ENCODE measurements at regions not wholly inside any gene's neighbourhood (a gene's known extent, or its start where the extent isn't known, plus 50 kb on each side); places are given as distances from the start of the nearest gene placed in this dataset.

- no peak overlapping the region for H3K4me3 ChIP-seq (ENCODE audit: low read length)
- 43% methylated on average over 1 of the region's 6 CpGs for WGBS (ENCODE audit: insufficient coverage, low lambda C conversion rate)
- H3K36me3 ChIP-seq (ENCODE audit: control insufficient read depth, insufficient read depth, low read length), result no peaks in the 10 kb centered on the region
- H3K27ac ChIP-seq (ENCODE audit: low read length), result no peak overlapping the region
- no peaks in the 10 kb centered on the region for H3K27me3 ChIP-seq (ENCODE audit: control insufficient read depth, insufficient read depth, low read length)
- no peaks in the 10 kb centered on the region for H3K4me1 ChIP-seq (ENCODE audit: control insufficient read depth, insufficient read depth, low read length)
- DNase-seq, result no peak
- H3K9me3 ChIP-seq (ENCODE audit: control insufficient read depth, low read depth, low read length), result no peaks in the 10 kb centered on the region
Measured at GRCh38 chr4:14452764-14453163, 549.5 kb upstream of the CPEB2 start.

GRCh38 chr4:14458463-14458862 is 543.8 kb upstream of the CPEB2 start:
- Histone ChIP-seq H3K4me3 (ENCODE audit: low read length) (no peak overlapping the region), H3K4me1 (ENCODE audit: control insufficient read depth, insufficient read depth, low read length) (no peaks in the 10 kb centered on the region), H3K36me3 (ENCODE audit: control insufficient read depth, insufficient read depth, low read length) (no peaks in the 10 kb centered on the region), H3K27ac (ENCODE audit: low read length) (no peak overlapping the region), H3K9me3 (ENCODE audit: control insufficient read depth, low read depth, low read length) (no peaks in the 10 kb centered on the region), H3K27me3 (ENCODE audit: control insufficient read depth, insufficient read depth, low read length) (no peaks in the 10 kb centered on the region)
- WGBS (ENCODE audit: insufficient coverage, low lambda C conversion rate), result 100% methylated on average over 1 of the region's 2 CpGs
- no peak for DNase-seq

DNA sequence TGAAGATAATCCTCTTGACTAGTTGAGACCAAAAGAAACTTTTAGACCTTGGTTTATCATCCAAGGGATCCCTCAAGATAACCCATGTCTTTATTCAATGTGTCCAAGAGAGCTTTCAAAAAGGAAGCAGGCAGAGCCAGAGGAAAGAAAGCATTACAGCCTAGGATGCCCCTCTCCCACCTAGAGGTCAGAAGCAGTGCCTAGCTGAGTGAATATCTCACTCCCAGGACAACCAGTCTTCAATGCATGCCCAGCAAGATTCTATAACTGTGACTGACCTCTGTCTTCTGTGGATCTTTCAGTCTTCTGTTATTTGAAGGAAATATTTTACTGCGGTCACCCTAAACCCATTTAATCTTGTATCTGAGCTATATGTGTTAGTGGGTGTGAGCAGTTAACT is 537.2 kb upstream of the CPEB2 start:
- WGBS (ENCODE audit: insufficient coverage, low lambda C conversion rate), result 100% methylated on average over 1 of the region's 1 CpG
- no peak for DNase-seq
- Histone ChIP-seq H3K36me3 (ENCODE audit: control insufficient read depth, insufficient read depth, low read length) (no peaks in the 10 kb centered on the region), H3K27me3 (ENCODE audit: control insufficient read depth, insufficient read depth, low read length) (no peaks in the 10 kb centered on the region), H3K27ac (ENCODE audit: low read length) (no peak overlapping the region), H3K9me3 (ENCODE audit: control insufficient read depth, low read depth, low read length) (no peaks in the 10 kb centered on the region), H3K4me3 (ENCODE audit: low read length) (no peak overlapping the region), H3K4me1 (ENCODE audit: control insufficient read depth, insufficient read depth, low read length) (no peaks in the 10 kb centered on the region)

DNA sequence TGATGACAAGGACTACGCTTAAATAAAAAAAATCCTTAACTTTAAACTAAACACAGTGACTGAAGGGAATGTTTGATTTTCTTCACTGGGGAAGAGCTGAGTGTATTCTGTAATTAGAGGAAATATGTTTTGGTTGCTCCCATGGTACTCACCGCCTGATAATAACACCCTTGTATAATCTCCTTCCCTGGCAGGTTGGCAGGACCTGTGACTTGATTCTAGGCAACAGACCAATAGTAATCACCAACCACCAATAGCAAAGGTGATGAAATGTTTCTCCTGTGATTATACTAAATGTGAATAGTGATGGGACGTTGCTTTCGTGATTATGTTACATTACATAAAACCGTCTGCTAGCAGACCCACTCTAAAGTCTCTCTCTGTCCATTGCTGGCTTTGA is 536.8 kb upstream of the CPEB2 start:
- Histone ChIP-seq H3K4me1 (ENCODE audit: control insufficient read depth, insufficient read depth, low read length) (no peaks in the 10 kb centered on the region), H3K9me3 (ENCODE audit: control insufficient read depth, low read depth, low read length) (no peaks in the 10 kb centered on the region), H3K27me3 (ENCODE audit: control insufficient read depth, insufficient read depth, low read length) (no peaks in the 10 kb centered on the region), H3K4me3 (ENCODE audit: low read length) (no peak overlapping the region), H3K36me3 (ENCODE audit: control insufficient read depth, insufficient read depth, low read length) (no peaks in the 10 kb centered on the region), H3K27ac (ENCODE audit: low read length) (no peak overlapping the region)
- DNase-seq, result no peak
- WGBS (ENCODE audit: insufficient coverage, low lambda C conversion rate), result no CpG with 5 or more reads among the region's 5 CpGs

DNA sequence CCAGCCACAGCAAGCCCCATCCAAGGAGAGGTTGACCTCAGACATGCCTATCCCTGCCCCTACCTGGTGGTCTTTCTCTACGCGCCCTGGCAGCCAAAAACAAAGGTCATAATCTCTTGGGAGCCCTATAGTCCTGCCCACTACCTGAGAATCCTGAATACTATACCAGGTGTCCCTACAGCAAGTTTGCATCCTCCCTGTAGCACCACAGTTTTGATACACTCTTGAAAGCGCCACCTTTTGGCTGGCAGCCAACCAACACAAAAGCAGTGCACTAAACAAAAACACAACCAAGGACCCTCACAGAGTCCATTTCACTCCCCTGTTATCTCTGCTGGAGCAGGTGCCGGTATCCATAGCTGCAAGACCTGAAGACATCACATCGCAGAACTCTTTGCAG is 523.8 kb upstream of the CPEB2 start:
- no peaks in the 10 kb centered on the region for H3K36me3 ChIP-seq (ENCODE audit: control insufficient read depth, insufficient read depth, low read length)
- WGBS (ENCODE audit: insufficient coverage, low lambda C conversion rate), result no CpG with 5 or more reads among the region's 5 CpGs

GRCh38 chr4:14496408-14496807 is 505.9 kb upstream of the CPEB2 start:
- WGBS (ENCODE audit: insufficient coverage, low lambda C conversion rate), result no CpG with 5 or more reads among the region's 1 CpG
- Histone ChIP-seq H3K9me3 (ENCODE audit: control insufficient read depth, low read depth, low read length) (no peaks in the 10 kb centered on the region), H3K4me3 (ENCODE audit: low read length) (no peak overlapping the region), H3K27ac (ENCODE audit: low read length) (no peak overlapping the region), H3K4me1 (ENCODE audit: control insufficient read depth, insufficient read depth, low read length) (no peaks in the 10 kb centered on the region), H3K27me3 (ENCODE audit: control insufficient read depth, insufficient read depth, low read length) (no peaks in the 10 kb centered on the region), H3K36me3 (ENCODE audit: control insufficient read depth, insufficient read depth, low read length) (no peaks in the 10 kb centered on the region)
- no peak for DNase-seq

More for the DNA sequence above, 523.8 kb upstream of the CPEB2 start:
- no peaks in the 10 kb centered on the region for H3K4me1 ChIP-seq (ENCODE audit: control insufficient read depth, insufficient read depth, low read length)
- no peaks in the 10 kb centered on the region for H3K9me3 ChIP-seq (ENCODE audit: control insufficient read depth, low read depth, low read length)
- no peaks in the 10 kb centered on the region for H3K27me3 ChIP-seq (ENCODE audit: control insufficient read depth, insufficient read depth, low read length)
- no peak for DNase-seq
- H3K27ac ChIP-seq (ENCODE audit: low read length), result no peak overlapping the region
- H3K4me3 ChIP-seq (ENCODE audit: low read length), result no peak overlapping the region

- no peak overlapping the region for H3K27ac ChIP-seq (ENCODE audit: low read length)
- H3K27me3 ChIP-seq (ENCODE audit: control insufficient read depth, insufficient read depth, low read length), result no peaks in the 10 kb centered on the region
- H3K9me3 ChIP-seq (ENCODE audit: control insufficient read depth, low read depth, low read length), result no peaks in the 10 kb centered on the region
- H3K36me3 ChIP-seq (ENCODE audit: control insufficient read depth, insufficient read depth, low read length), result no peaks in the 10 kb centered on the region
- no peaks in the 10 kb centered on the region for H3K4me1 ChIP-seq (ENCODE audit: control insufficient read depth, insufficient read depth, low read length)
- H3K4me3 ChIP-seq (ENCODE audit: low read length), result no peak overlapping the region
- no peak for DNase-seq
Measured at GRCh38 chr4:14496969-14497368, 505.3 kb upstream of the CPEB2 start.

DNA sequence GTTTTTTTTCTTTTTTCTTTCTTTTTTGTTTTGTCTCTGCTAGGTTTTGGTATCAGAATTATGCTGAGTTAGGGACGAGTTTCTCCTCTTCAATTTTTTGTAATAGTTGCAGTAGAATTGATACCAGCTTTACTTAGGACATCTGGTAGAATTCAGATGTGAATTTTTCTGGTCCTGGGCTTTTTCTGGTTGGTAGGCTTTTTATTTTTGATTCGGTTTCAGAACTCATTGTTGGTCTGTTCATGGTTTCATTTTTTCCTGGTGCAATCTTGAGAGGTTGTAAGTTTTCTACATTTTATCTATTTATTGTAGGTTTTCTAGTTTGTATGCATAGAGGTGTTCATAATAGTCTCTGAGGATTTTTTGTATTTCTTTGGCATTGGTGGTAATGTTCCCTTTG is 498.1 kb upstream of the CPEB2 start:
- 75% methylated on average over 2 of the region's 2 CpGs for WGBS (ENCODE audit: insufficient coverage, low lambda C conversion rate)
- no peak for DNase-seq
- no peaks in the 10 kb centered on the region for H3K27me3 ChIP-seq (ENCODE audit: control insufficient read depth, insufficient read depth, low read length)

GRCh38 chr4:14513471-14513870 is 488.8 kb upstream of the CPEB2 start:
- Histone ChIP-seq H3K27me3 (ENCODE audit: control insufficient read depth, insufficient read depth, low read length) (no peaks in the 10 kb centered on the region), H3K27ac (ENCODE audit: low read length) (no peak overlapping the region), H3K9me3 (ENCODE audit: control insufficient read depth, low read depth, low read length) (no peaks in the 10 kb centered on the region), H3K4me1 (ENCODE audit: control insufficient read depth, insufficient read depth, low read length) (no peaks in the 10 kb centered on the region), H3K36me3 (ENCODE audit: control insufficient read depth, insufficient read depth, low read length) (no peaks in the 10 kb centered on the region), H3K4me3 (ENCODE audit: low read length) (no peak overlapping the region)
- 100% methylated on average over 2 of the region's 4 CpGs for WGBS (ENCODE audit: insufficient coverage, low lambda C conversion rate)
- DNase-seq, result no peak

More for the DNA sequence above, 498.1 kb upstream of the CPEB2 start:
- Histone ChIP-seq H3K9me3 (ENCODE audit: control insufficient read depth, low read depth, low read length) (no peaks in the 10 kb centered on the region), H3K4me1 (ENCODE audit: control insufficient read depth, insufficient read depth, low read length) (no peaks in the 10 kb centered on the region), H3K4me3 (ENCODE audit: low read length) (no peak overlapping the region), H3K36me3 (ENCODE audit: control insufficient read depth, insufficient read depth, low read length) (no peaks in the 10 kb centered on the region), H3K27ac (ENCODE audit: low read length) (no peak overlapping the region)

DNA sequence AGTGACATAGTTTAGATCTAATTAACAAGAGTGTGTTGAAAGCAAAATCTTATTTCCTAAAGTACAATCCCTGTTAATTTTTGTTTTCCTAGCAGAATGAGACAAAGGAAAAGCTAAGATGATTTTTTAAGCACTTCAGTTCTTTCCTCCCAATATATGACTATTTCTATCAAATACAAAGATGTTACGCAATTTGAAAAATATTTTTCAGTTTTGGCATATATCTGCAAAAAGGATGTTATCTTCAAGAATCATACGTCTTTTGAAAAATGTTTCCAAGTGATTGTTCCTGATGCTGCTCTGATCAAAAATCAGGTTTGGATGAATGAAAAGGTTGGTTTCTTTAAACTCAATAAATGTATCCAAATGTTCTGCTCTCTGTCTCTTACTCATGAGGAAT is 486.7 kb upstream of the CPEB2 start:
- DNase-seq, result no peak
- WGBS (ENCODE audit: insufficient coverage, low lambda C conversion rate), result no CpG with 5 or more reads among the region's 2 CpGs
- no peak overlapping the region for H3K4me3 ChIP-seq (ENCODE audit: low read length)
- H3K27me3 ChIP-seq (ENCODE audit: control insufficient read depth, insufficient read depth, low read length), result no peaks in the 10 kb centered on the region
- no peak overlapping the region for H3K27ac ChIP-seq (ENCODE audit: low read length)
- no peaks in the 10 kb centered on the region for H3K36me3 ChIP-seq (ENCODE audit: control insufficient read depth, insufficient read depth, low read length)
- no peaks in the 10 kb centered on the region for H3K9me3 ChIP-seq (ENCODE audit: control insufficient read depth, low read depth, low read length)
- no peaks in the 10 kb centered on the region for H3K4me1 ChIP-seq (ENCODE audit: control insufficient read depth, insufficient read depth, low read length)

DNA sequence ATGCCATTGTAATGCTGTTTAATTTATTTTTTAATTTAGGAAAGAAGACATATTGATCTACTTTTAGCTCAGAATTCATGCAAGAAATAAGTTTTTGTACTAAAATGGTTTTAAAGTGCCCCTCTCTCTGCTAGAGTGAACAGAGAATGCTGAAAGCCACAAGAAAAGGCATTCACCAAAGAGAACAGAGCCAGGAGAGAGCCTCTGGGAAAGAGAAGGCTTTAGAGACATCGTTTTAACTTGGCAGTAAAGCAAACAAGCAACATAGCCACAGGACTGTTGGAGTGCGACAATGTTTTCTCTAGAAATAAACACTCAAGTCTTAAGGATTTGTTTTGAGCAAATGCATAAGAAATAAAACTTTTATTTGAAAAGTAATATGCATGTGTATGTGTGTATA is 484.1 kb upstream of the CPEB2 start:
- 50% methylated on average over 2 of the region's 2 CpGs for WGBS (ENCODE audit: insufficient coverage, low lambda C conversion rate)
- H3K4me3 ChIP-seq (ENCODE audit: low read length), result no peak overlapping the region
- DNase-seq, result no peak

More for the DNA sequence above, 484.1 kb upstream of the CPEB2 start:
- Histone ChIP-seq H3K27me3 (ENCODE audit: control insufficient read depth, insufficient read depth, low read length) (no peaks in the 10 kb centered on the region), H3K27ac (ENCODE audit: low read length) (no peak overlapping the region), H3K36me3 (ENCODE audit: control insufficient read depth, insufficient read depth, low read length) (no peaks in the 10 kb centered on the region), H3K9me3 (ENCODE audit: control insufficient read depth, low read depth, low read length) (no peaks in the 10 kb centered on the region), H3K4me1 (ENCODE audit: control insufficient read depth, insufficient read depth, low read length) (no peaks in the 10 kb centered on the region)
